NCI-H2196 treated with DMSO at 0.1 percent for 48 hours (cell line): ENCODE measurements at regions not wholly inside any gene's neighbourhood (a gene's known extent, or its start where the extent isn't known, plus 50 kb on each side); places are given as distances from the start of the nearest gene placed in this dataset.

Experiments
- DNase-seq: peaks from one replicate; lab custom pipeline; 2025; ENCODE audit not compliant: unreplicated experiment; lab: John Stamatoyannopoulos, UW

DNA sequence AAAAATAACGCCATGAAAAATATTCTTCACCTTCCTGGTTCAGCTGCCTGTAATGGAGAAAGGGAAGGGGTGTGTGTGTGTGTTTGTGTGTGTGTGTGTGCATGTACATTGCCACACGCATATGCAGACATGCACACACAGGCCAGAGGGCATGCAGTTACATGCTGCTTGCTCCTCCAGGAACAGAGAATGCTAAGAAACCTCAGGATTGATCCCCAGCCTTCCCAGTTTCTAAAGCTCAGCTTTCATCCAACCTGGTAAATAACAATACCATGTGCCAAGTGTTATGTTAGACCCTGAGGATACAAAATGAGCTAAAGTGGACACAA lies 241.7 kb downstream of the SPTSSA start:
- DNase-seq = no peak

DNA sequence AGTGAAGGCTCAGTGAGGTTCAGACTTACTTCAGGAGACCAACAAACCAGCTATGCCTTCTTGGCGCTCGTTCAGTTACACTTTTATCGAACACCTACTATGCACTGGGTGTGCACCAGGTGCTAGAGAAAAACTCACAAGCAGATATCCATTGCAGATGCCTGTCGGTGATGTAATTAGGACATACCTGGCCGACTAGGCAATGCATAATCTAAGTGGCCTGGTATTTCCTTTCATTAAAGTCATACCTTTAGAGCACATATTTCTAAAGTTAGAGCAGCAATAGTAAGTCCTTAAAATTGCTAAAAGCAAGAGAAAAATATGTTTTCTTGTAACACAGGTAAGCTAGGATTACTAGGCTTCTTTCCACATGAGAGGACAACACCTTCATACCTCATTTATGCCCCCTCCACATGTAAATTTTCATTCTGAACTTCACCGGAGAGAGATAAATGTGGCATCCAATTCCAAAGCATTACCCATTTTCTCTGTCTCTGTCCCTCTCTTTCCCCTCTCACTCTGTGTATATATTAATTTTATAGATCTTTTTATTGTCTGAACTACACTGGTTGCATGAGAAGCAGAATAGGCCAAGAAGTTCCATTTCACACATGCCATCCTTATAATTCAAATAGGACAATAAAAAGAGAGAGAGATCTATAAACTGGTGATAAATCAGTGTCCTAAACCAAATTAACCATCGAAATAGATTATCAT lies 242.2 kb downstream of the SPTSSA start:
- DNase-seq = no peak

DNA sequence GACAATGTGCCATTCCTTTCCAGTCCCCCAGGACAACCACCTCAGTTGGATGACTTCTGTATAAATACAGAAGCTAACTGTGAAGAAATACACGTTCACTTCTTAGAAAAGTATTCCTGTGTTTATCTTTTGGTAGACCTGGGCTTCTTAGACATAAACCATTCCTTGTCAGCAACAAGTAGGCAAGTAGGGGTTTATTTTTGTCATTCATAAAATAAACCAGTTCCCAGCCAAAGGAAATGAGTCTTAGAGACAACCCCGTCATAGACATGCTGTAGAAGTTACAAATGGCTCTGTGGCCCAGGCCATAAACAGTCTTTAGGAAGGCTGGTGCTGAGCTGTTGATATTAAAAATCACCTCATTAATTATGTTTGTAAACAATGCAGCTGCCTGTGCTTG lies 243.2 kb downstream of the SPTSSA start:
- DNase-seq = no peak

DNA sequence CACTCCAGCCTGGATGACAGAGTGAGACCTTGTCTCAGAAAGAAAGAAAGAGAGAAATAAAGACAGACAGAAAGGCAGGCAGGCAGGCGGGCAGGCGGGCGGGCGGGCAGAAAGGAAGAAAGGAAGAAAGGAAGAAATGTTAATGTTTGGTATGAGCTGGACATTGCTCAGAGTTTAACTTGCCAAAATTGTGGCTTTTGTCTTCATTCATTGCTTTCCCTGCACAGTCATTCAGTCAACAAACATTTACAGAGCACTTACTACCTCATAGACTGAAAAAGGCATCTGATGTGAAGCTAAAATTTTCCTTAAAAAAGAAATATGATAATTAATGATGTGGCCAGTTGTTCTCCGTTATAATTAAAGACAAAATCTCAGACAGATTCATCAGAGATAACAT lies 247.1 kb downstream of the SPTSSA start:
- no peak for DNase-seq

DNA sequence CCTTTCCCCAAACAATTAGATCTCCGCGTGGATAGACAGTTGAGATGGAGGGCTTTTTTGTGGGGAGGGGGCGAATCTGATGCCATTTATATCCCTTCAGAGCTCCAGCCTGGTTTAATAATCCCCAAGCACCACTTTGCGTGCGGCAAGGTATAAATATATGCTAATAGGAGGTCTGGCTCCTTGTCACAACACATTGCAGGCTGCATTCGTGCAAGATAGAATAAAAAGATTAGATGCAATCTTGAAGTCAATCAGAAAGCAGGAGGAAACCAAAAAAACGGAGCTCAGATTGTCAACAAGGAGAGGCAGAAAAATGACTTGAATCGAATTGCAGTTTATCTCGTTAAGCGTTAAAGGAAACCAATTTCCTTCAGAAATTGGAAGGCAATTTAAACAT lies 248.7 kb downstream of the SPTSSA start:
- no peak for DNase-seq

DNA sequence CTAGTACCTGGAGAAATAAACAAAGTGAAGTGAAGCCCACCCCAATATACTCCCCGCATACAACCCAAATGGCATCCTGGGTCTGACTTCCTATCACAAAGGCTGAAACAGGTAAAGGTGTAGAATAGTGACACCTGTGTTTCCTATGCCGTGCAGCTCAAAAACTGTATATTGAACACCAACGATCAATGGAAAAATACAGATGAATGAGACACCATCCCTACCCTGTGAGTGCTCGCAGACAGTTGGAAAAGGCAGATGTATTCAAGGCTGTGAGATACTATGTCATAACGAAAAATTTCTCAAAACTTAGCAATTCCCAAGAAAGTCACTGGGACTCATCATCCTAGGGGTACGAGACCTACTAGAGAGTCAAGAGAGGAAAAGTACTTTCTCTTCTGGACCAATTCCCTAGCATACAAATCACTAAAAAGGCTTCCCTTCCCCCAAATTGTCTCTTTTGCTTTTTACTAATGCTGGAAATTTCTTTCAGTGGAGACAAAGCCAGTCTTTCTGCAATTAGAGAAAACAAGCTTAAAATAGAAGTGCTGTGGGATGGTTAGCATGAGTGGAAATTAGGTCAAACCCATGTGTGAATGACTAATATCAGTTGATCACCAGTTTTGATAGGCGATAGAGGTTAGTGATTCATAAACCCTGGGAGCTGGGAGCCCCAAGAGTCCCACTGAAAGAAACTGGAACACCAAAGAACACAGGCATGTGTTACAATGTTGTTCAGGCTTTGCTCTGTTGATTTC lies 249.7 kb downstream of the SPTSSA start:
- DNase-seq = no peak

DNA sequence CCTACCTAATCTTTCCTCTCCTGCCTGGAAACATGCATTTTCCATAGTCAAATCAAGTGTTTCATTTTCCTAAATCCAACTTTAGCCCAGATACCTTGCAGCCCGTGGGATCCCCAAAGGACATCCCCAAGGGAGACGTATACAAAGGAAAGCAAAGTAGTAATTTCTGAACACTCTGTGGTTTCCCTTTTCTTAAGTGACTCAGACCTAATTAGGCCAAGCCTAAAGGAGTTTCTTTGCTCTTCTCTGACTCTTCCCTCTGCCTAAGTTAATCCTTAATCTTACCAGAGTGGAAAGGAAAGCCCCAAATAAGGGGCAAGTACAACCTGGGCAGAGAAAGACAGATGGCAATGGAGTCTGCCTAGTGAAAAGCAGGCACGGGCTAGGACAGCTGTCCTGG lies 250.3 kb downstream of the SPTSSA start:
- DNase-seq = no peak

DNA sequence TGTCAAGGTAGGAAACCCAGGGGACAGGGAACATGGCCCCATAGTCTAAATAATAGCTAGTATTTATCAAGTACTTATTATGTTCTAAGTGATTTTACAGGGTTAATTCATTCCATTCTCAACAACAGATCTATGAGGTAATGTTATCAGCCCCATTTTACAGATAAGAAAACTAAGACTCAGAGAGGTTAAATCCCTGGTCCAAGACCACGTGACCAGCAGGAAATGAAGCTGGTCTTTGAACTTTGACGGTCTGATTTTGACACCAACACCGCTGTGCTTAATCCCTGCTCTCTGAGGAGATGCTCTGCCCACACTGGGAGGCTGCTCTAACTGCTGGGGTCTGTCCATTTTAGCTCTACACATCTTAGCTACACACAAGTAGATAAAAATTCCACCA lies 253.5 kb downstream of the SPTSSA start:
- DNase-seq = no peak

DNA sequence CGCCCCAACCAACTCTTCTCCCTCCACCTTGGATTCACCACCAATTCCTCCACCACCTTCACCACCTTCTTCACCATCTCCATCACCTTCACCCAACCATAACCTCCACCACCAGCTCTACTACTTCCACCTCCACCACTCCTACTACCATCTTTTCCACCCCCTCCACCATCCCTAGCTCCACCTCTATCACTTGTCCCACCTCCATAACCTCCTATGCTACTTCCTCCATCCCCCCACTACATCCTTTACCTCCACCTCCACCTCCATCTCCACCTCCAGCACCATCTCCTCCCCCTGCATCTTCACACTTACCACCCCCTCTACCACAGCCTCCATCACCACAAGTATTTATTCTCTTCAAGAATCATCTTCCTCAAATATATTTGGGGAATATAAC lies 254.9 kb upstream of the EGLN3 start:
- no peak for DNase-seq

DNA sequence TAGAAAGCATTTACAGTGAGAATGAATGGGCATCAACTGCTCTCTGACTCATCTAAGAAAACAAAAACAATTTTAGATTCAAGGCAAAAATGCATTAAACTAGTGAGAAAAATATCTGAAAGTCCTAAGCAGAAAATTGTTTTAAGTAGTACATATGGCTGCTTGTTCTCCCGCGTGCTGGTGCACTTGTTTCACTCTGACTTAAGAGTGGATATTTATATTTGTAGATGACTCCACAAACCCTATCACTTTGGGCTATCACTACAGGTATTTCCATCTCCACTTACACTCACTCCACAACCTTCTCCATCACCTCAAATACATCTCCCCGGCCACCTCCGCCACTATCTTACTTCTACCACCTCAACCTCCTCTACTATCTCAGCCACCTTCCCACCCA lies 253.9 kb upstream of the EGLN3 start:
- no peak for DNase-seq

DNA sequence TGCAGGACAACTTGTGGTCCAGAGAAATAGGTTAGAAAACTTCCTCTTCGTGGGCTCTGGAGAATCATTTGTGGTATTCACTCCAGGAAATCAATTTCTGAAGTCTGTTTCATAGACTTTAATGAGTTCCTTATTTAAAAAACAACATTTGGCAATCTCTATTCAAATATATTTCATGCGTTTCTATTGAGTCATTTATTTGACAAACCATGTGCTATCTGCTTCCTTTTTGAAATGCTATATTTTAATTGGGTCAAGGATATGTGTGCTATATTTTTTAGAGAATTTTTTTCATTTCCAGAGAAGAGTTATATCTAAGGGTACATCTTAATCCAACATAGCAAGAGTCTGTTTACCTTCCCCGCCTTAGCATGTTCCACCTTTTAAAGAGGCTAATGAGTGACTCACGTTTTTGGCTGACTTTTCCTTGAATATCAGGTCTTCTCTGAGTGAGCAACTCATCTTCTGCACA lies 252.4 kb upstream of the EGLN3 start:
- DNase-seq = no peak

DNA sequence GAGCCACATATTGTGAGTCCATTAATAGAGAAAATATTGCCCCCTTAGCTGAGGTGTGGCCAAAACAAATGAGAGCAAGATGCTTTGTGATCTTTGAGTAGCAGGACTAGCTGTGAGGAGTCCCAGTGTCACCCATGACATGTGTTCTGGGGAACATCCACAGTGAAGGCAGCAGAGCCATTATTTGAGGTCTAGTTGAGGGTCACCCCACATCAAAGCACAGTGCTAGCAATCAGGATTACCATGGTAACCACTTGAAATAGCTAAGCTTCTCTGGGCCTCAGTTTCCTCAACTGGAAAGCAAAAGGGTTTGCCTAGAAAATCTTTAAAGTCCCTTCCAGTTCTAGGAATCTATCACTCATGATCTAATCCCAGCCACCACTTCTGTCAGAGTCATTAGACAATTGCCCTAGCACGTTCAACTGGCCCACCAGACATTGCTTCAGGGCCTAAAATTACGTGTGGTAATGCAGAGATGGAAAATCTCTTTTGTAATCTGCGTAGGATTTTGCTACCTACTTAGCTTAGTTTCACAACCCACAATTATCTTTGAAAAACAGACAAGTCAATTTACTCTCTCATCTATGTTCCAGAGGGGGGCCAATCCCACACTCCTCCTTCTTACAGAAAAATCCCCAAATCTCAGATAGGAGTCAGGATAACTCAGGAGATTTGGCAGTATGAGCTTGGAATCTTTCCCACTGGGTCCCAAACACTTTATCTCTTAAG lies 251.2 kb upstream of the EGLN3 start:
- DNase-seq = no peak

DNA sequence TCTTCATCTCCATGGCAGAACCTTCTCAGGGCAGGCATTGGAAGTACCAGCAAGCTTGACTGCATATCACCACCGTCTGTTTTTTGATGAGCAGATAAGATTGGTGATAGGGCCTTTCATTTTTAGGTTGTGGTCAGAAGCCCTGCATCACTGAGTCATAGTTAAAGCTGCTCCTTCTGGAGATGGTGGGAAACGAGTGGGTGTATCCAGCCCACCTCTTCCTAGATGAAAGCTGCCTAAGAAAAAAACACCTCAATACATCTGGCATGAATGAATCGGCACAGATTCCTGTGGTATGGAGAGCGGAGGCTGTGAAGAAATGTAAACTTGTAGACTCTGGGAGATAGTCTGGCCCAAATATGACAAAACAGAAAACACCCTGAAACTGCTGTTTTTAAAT lies 248.7 kb upstream of the EGLN3 start:
- DNase-seq = no peak

DNA sequence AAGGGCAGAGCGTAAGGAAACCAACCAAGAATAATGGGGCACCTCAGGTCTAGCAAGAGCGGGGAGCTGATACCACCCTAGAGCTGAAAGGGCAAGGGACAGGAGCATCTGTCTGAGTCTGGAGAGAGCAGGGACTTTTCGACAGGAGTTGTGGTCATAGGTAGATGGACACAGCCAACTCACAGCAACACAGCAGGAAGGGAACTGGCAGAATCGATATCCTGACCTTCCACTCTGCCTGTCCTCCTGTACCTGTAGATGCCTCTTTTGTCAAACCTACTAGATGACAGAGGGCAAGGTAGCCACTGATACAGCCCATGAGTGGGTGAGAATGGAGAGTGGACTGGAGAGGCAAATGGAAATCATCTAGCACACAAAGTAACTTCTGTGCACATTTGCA lies 247.2 kb upstream of the EGLN3 start:
- DNase-seq = no peak

DNA sequence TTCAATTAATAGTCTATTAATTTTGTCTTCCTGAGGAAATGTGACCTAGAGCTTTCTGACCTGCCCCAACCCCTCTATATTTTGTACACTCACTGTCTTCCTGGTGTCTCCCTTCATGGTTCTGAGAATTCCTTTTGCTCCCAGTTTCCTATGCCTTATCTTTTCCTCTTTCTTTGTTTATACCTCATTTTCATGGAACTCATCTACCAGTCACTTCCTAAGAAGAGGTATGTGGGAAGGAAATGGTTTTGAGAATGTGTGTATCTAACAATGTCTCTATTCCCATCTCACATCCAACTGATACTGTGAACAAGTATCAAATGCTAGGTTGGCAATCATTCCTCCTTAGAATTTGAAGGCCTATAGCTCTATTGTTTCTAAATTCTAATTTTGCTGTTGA lies 245.1 kb upstream of the EGLN3 start:
- DNase-seq = no peak

DNA sequence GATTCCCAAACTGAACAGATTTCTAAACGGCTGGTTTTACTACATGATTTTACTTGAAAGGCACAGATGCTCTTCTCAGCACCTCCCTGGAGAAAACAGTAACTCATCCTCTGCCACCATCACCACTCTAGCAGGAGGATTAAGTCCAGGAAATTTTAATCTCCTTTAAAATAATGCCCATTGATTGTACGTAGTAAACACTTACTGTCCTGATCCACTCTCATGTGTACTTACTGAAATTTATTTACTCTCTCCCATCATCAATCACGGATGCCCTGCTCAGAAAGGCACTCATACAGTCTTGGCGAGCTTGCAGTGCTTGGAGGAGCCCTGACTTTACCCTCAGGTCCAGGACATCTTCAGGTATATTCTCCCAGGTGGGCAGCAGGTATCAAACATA lies 239.8 kb upstream of the EGLN3 start:
- no peak for DNase-seq

DNA sequence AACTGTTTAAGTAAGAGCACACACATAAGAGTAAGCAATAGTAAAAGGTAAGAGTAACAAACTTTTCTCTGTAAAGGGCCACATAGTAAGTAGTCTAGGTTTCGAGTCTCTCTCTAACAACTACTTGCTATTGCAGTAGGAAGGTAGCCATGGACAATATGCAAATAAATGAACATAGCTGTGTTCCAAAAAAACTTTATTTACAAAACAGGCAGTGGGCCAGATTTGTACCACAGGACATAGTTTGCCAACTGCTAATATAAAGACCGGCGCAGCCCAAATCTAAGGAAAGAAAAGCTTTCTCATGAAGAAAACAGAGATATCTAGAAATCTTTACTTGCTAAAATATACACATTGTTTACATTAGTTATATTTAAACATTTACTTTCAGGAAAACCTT lies 239.0 kb upstream of the EGLN3 start:
- no peak for DNase-seq

DNA sequence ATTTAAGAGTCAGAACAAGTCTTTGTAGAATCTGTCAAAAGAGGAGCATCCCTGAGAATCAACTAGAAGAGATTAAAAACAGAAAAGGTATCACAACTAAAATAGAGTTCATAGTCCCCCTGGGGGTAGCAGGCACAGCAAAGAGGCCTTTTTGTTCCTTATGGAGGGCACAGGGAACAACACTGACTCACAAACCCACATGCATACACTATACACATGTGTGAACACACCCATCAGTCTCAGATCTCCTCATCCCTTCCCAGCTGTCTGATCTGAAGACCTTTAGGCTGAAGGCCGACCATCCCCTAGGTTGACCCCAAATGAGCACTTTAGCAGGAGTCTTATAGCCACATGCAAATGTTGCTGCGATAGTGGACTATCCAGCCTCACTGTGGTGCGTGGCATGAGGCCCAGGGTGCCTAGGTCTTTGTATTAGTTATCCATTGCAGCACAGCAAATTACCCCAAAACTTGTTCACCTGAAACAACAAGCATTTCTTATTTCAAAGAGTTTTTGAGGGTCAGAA lies 236.7 kb upstream of the EGLN3 start:
- no peak for DNase-seq

DNA sequence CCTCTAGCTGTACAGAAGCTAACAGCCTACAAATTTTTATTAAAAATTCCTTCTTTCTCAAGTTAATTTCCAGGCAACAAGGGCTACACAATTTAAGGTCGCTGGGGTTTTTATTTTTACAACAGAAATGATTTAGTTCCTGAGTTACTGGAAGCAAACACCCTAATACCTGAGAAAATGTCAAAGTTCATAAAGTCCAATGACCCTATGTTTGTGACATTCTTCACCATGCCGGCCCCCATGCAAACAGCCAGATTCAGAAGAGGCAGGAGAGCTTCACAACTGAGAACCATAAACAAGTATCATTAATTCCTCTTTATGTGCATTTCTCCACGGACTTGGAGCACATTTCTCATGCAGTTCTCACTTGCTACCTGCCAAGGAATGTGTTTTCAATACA lies 236.2 kb upstream of the EGLN3 start:
- DNase-seq = no peak

DNA sequence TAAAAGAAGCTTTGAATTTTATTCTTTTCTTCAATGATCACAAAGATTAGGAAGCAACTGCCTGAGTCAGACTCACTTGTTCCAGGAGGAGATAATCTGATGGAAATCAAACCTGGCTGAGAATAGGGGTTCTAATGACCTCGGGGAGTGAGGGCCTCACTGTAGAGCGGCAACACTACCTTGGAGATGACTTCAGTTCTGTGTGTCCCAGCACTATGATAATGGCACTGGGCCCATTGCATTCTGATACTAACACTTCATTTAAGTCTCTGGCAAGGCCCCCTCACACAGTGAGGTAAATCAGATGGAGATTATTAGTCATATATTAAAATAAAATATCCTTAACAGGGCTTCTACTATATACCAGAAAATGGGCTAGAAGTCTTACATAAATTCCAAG lies 233.3 kb upstream of the EGLN3 start:
- DNase-seq = no peak

DNA sequence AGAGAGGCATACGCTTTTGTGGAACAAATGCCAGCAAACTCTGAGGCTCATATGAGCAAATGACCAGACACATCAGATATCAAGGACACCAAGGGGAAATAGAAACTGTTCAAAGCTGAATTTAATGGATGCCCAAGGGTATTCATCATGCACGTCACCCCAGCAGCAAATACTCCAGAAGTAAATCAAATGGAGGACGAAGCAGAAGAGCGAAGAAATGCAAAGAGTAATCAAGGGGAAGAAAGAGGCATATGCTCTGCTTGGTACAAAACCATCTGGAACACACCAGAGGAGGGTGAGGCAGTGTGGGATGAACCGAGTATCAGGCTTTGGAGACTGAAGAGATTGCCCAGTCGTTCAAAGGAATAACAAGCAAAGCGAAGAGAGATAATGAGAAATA lies 232.6 kb upstream of the EGLN3 start:
- no peak for DNase-seq

DNA sequence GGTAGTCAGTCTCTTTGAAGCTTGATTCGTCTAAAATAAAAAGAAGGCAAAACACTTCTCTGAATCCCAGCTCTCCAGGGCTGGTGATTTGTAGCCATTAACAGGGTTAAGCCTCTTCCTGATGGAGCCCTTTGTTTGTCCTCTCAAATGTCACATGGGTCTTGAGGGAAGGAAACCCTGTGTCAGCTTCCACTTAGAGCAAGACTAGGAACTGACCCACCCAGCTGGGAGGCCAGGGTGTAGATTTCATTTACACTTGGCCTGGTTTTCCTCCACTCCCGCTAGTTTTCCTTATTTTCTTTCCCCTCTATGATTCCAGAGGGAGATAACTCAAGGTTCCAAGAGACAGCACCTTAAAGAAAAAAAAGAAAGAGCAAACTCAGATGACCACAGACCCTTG lies 230.5 kb upstream of the EGLN3 start:
- DNase-seq = peak; percentile 13
